NT2/D1 (cell line): ENCODE measurements at regions not wholly inside any gene's neighbourhood (a gene's known extent, or its start where the extent isn't known, plus 50 kb on each side); places are given as distances from the start of the nearest gene placed in this dataset.

ENCODE experiments used
- SUZ12 ChIP-seq: IDR thresholded peaks from 2 replicates; pipeline ENCODE4 v1.6.1; 2011; ENCODE audit not compliant: insufficient read length, insufficient read depth; ENCODE audit errors: extremely low read depth
- YY1 ChIP-seq: IDR thresholded peaks from 2 replicates; pipeline ENCODE4 v1.6.1; 2011; ENCODE audit not compliant: insufficient read length, insufficient read depth
- ZNF274 ChIP-seq: IDR thresholded peaks from 2 replicates; pipeline ENCODE4 v1.6.1; 2011; ENCODE audit warnings: mild to moderate bottlenecking, low read depth, low read length

DNA sequence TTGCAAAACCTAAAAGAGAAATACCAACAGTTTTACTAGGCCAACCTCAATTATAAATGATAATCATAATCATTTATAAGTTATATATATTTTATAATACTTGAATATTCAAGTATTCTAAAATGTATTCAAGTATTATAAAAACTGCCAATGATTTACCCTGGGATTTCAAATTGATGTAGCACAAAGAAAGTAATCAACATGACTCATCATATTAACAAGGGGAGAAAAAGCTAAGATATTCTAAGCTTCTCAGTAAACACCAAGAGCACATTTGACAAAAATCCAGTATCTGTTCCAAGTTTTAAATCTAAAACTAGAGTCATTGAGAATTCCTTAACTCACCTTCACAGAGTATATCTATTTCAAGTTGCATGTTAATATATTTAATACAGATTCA lies 56.1 kb downstream of the CAPZA3 start:
- no peak for TF ChIP-seq SUZ12
- TF ChIP-seq YY1: no peak
- no peak for TF ChIP-seq ZNF274
